Gastroesophageal sphincter (tissue), 3 donors: ENCODE measurements at regions not wholly inside any gene's neighbourhood (a gene's known extent, or its start where the extent isn't known, plus 50 kb on each side); places are given as distances from the start of the nearest gene placed in this dataset.

Experiments used
- POLR2AphosphoS5 ChIP-seq: sonication (generic); formaldehyde crosslinking; IDR thresholded peaks from one replicate; pipeline ENCODE4 v1.6.1; 2017; ENCODE audit warnings: antibody characterized with exemption
- TF ChIP-seq, protein P1 (sequence below), 4 experiments: fragments of 200-600 bp in 2 of 4; fragments of 450-650 bp in 2 of 4; sonication (generic) in 1 of 4; IDR thresholded peaks; one replicate each; pipeline ENCODE4 v1.5.1; 2017 to 2019; ENCODE audit warnings: antibody characterized with exemption in 4 of 4, mild to moderate bottlenecking in 2 of 4, moderate library complexity in 2 of 4

- TF ChIP-seq, protein P1, sequence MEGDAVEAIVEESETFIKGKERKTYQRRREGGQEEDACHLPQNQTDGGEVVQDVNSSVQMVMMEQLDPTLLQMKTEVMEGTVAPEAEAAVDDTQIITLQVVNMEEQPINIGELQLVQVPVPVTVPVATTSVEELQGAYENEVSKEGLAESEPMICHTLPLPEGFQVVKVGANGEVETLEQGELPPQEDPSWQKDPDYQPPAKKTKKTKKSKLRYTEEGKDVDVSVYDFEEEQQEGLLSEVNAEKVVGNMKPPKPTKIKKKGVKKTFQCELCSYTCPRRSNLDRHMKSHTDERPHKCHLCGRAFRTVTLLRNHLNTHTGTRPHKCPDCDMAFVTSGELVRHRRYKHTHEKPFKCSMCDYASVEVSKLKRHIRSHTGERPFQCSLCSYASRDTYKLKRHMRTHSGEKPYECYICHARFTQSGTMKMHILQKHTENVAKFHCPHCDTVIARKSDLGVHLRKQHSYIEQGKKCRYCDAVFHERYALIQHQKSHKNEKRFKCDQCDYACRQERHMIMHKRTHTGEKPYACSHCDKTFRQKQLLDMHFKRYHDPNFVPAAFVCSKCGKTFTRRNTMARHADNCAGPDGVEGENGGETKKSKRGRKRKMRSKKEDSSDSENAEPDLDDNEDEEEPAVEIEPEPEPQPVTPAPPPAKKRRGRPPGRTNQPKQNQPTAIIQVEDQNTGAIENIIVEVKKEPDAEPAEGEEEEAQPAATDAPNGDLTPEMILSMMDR (IDR thresholded peaks at IDR 0.05): no peak
- TF ChIP-seq POLR2AphosphoS5: no peak
These were observed 869.6 kb upstream of the ADGRL2 start for GRCh38 chr1:80931178-80931577.
